ENCODE measurements at regions not wholly inside any gene's neighbourhood (a gene's known extent, or its start where the extent isn't known, plus 50 kb on each side); places are given as distances from the start of the nearest gene placed in this dataset.

- no peak overlapping the region for H3K4me3 ChIP-seq (ENCODE audit: low read depth, low read length)
- no peak for TF ChIP-seq CTCF (IDR thresholded peaks at IDR 0.05; ENCODE audit: insufficient read depth, low read depth, low read length, missing control alignments)
- no peak for DNase-seq (ENCODE audit: low read depth)
Measured at GRCh38 chr11:21968702-21969101, 224.2 kb upstream of the ANO5 start.

GRCh38 chr11:21969841-21970240 lies 223.0 kb upstream of the ANO5 start:
- TF ChIP-seq CTCF (IDR thresholded peaks at IDR 0.05; ENCODE audit: insufficient read depth, low read depth, low read length, missing control alignments) = no peak
- no peak for DNase-seq (ENCODE audit: low read depth)
- no peak overlapping the region for H3K4me3 ChIP-seq (ENCODE audit: low read depth, low read length)

DNA sequence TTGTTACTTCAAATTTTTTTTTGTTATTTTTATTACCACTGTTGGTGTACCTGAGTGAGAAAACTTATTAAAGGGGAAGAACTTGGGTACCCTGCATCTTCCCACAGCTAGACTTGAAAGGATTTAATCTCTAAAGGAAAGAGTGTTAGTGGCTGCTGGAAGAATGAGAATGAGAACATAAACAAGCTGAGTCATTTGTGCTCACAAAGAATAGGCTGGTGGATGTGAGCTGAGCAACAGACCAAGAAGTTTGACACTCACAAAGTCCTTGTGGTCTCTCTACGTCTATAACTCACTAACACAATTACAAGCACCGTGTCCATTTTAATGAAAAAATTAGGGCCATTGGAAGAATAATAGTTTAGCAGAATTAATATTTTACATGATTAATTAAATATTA lies 217.6 kb upstream of the ANO5 start:
- DNase-seq (ENCODE audit: low read depth) = no peak
- TF ChIP-seq CTCF (IDR thresholded peaks at IDR 0.05; ENCODE audit: insufficient read depth, low read depth, low read length, missing control alignments) = no peak
- H3K4me3 ChIP-seq (ENCODE audit: low read depth, low read length) = no peak overlapping the region

DNA sequence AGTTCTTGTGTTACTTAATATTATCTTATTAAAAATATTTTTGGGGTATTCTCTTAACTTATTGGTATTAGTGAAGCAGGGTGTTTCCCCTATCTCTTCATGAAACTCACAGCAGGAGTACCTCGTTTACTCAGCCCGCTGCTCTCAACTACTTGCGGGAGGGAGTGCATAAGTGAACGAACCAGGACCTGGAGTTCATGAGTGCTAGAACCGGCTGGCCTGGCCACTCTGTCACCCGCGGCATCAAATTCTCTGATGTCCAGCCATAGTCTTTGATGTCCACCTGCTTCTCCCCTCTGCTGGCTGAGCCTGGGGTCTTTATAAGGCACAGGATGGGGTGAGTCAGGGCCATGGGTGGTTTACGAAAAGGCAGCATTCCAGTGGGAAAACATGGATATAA lies 216.7 kb upstream of the ANO5 start:
- TF ChIP-seq CTCF (IDR thresholded peaks at IDR 0.05; ENCODE audit: insufficient read depth, low read depth, low read length, missing control alignments) = no peak
- no peak overlapping the region for H3K4me3 ChIP-seq (ENCODE audit: low read depth, low read length)
- no peak for DNase-seq (ENCODE audit: low read depth)

DNA sequence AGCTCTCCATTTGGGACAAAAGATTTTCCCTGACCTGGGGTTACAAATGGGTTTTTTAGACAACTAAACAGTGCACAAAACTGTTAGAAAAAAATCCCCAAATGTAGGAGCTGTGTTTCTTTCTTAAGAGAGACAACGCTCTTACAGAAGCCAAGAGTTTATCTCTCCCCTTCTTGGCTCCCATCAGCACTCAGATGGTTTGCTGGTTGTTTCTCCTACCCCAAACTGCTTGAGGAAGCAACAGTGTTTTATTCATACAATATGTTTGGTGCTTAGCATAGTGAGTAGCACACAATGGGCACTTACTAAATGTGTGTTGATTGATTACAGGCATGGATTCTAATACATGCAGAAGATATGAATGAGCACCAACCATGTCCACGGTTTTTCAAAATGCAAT lies 209.5 kb upstream of the ANO5 start:
- no peak for TF ChIP-seq CTCF (IDR thresholded peaks at IDR 0.05; ENCODE audit: insufficient read depth, low read depth, low read length, missing control alignments)
- H3K4me3 ChIP-seq (ENCODE audit: low read depth, low read length) = no peak overlapping the region
- DNase-seq (ENCODE audit: low read depth) = no peak

DNA sequence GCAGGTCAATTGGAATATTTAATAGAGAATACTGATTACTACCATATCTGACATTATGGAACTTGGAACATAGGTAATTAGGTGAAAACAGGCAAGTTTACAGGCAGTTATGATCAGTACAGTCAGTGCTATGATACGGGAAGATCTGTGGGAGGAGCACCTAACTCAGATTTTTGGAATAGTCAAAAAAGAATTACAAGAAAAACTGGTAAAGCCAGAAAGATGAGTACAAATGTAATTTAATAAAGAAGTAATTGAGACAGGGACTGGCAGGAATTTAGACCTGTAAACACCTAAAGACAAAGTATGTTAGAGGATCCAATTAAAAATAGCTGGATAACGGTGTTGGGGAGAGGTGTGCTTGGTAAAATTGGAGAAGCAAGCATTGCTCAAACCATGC lies 206.5 kb upstream of the ANO5 start:
- no peak for DNase-seq (ENCODE audit: low read depth)
- TF ChIP-seq CTCF (IDR thresholded peaks at IDR 0.05; ENCODE audit: insufficient read depth, low read depth, low read length, missing control alignments) = no peak
- no peak overlapping the region for H3K4me3 ChIP-seq (ENCODE audit: low read depth, low read length)

DNA sequence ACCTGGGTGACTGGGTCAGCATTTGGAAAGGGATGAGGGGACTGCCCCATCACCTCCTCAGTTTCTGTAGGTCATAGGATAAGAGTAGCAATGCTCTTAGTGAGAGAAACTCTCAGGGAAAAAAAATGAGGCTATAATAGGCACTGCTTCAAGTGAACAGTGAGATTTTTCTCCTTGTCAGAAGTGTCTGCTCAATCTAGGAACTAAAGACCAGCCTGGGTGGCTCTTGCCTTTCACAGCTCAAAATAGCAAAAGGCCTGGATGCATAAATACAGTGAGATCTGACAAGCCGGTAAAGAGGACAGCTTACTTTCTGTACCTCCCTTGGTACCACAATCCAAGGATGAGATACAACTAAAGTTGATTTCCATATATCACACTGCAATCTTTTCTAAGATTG lies 205.6 kb upstream of the ANO5 start:
- no peak for TF ChIP-seq CTCF (IDR thresholded peaks at IDR 0.05; ENCODE audit: insufficient read depth, low read depth, low read length, missing control alignments)
- H3K4me3 ChIP-seq (ENCODE audit: low read depth, low read length) = no peak overlapping the region
- no peak for DNase-seq (ENCODE audit: low read depth)

Data from GM12865 (cell line).